HCT116 (cell line): ENCODE measurements at regions not wholly inside any gene's neighbourhood (a gene's known extent, or its start where the extent isn't known, plus 50 kb on each side); places are given as distances from the start of the nearest gene placed in this dataset.

ENCODE experiments used
- ATAC-seq: fragments of 200-7000 bp; cut with Tn5 transposase; 2 replicates; pipeline ENCODE4 v1.9.1; 2020; ENCODE audit warnings: mild to moderate bottlenecking, moderate library complexity
- BruUV-seq: library from RNA; stranded (reverse); fragments of 400-500 nt; replicated peaks from 2 replicates; lab custom pipeline; 2021; lab: Mats Ljungman, UMichigan
- CTCF ChIA-PET: fragments of 300-600 bp; sonication (Branson Sonifier 250); formaldehyde crosslinking; loops from one replicate; lab custom pipeline; 2021; ENCODE audit warnings: antibody characterized with exemption; lab: Charles Lee
- POLR2A ChIA-PET: fragments of 300-600, 350-600 bp; sonication (Branson Sonifier 250); formaldehyde crosslinking; loops from one replicate; lab custom pipeline; 2021; ENCODE audit warnings: antibody characterized with exemption; lab: Charles Lee
- RAD21 ChIA-PET, 2 experiments: fragments of 300-600 bp; sonication (Branson Sonifier 250); formaldehyde crosslinking; loops; one replicate each; lab custom pipeline; 2023; ENCODE audit warnings: low total read pairs in 2 of 2; ENCODE audit not compliant: uncharacterized antibody in 2 of 2, unreplicated experiment in 2 of 2, low non-redundant PET in 1 of 2; lab: Charles Lee
- DNase-seq: peaks from one replicate; pipeline ENCODE4 v3.0.0-alpha.2; 2010; ENCODE audit warnings: low read depth, low spot score
- H2AFZ ChIP-seq: fragments of 200-600 bp; shearing (Covaris generic), sonication (generic); 2 replicates; pipeline ENCODE4 v1.6.1; 2017; ENCODE audit warnings: low read depth, mixed run types, mixed read lengths, antibody characterized with exemption, low read length; ENCODE audit not compliant: poor library complexity, severe bottlenecking
- H3K27ac ChIP-seq: 2 replicates; pipeline ENCODE4 v1.5.1; 2012; ENCODE audit warnings: low read depth, low read length
- H3K27me3 ChIP-seq: fragments of 200-600 bp; sonication (generic); 2 replicates; pipeline ENCODE4 v1.6.1; 2016; ENCODE audit warnings: mixed run types, low read length, mixed read lengths; ENCODE audit not compliant: insufficient read depth
- H3K36me3 ChIP-seq, 2 experiments: fragments of 200-500 bp in 1 of 2; fragments of 200-600 bp in 1 of 2; sonication (Bioruptor generic) in 1 of 2; sonication (generic) in 1 of 2; 2 replicates each; pipeline versions ENCODE4 v1.5.1 to v1.6.1; 2014 to 2016; ENCODE audit warnings: low read length in 2 of 2, inconsistent platforms in 1 of 2, mixed read lengths in 1 of 2, mixed run types in 1 of 2; ENCODE audit not compliant: insufficient read depth in 2 of 2, control insufficient read depth in 1 of 2
- H3K4me1 ChIP-seq, 2 experiments: fragments of 200-600 bp in 1 of 2; sonication (generic) in 1 of 2; 2 replicates each; pipeline versions ENCODE4 v1.5.1 to v1.6.1; 2012 to 2017; ENCODE audit warnings: low read length in 2 of 2, inconsistent platforms in 1 of 2, mild to moderate bottlenecking in 1 of 2, mixed read lengths in 1 of 2, mixed run types in 1 of 2, moderate library complexity in 1 of 2; ENCODE audit not compliant: insufficient read depth in 2 of 2, control insufficient read depth in 1 of 2
- H3K4me2 ChIP-seq: fragments of 200-600 bp; sonication (generic); 2 replicates; pipeline ENCODE4 v1.6.1; 2017; ENCODE audit warnings: mixed run types, low read length, mixed read lengths
- H3K4me3 ChIP-seq, 2 experiments: fragments of 200-600 bp in 1 of 2; sonication (generic) in 1 of 2; replicated peaks in 1 of 2; 2 replicates each; pipeline ENCODE4 v1.5.1; 2011 to 2016; ENCODE audit warnings: low read length in 2 of 2, control low read depth in 1 of 2, low read depth in 1 of 2, mild to moderate bottlenecking in 1 of 2, mixed read lengths in 1 of 2, mixed run types in 1 of 2
- H3K79me2 ChIP-seq: fragments of 200-600 bp; sonication (generic); 2 replicates; pipeline ENCODE4 v1.6.1; 2017; ENCODE audit warnings: mild to moderate bottlenecking, mixed run types, low read length, moderate library complexity, mixed read lengths; ENCODE audit not compliant: insufficient read depth
- H3K9ac ChIP-seq: fragments of 200-600 bp; sonication (generic); 2 replicates; pipeline ENCODE4 v1.6.1; 2016; ENCODE audit warnings: low read length, mixed read lengths
- H3K9me2 ChIP-seq: fragments of 200-600 bp; sonication (generic), shearing (Covaris generic); 2 replicates; pipeline ENCODE4 v1.6.1; 2017; ENCODE audit warnings: mixed run types, mild to moderate bottlenecking, moderate library complexity; ENCODE audit not compliant: insufficient read depth
- H3K9me3 ChIP-seq, 2 experiments: fragments of 200-500 bp in 1 of 2; fragments of 200-600 bp in 1 of 2; sonication (Bioruptor generic) in 1 of 2; sonication (generic) in 1 of 2; 2 replicates each; pipeline ENCODE4 v1.6.1; 2014 to 2017; ENCODE audit warnings: low read length in 2 of 2, mixed read lengths in 2 of 2, inconsistent platforms in 1 of 2, low read depth in 1 of 2, mild to moderate bottlenecking in 1 of 2, mixed run types in 1 of 2, moderate library complexity in 1 of 2; ENCODE audit not compliant: control insufficient read depth in 1 of 2, insufficient read depth in 1 of 2
- H4K20me1 ChIP-seq: fragments of 200-600 bp; sonication (generic), shearing (Covaris generic); 2 replicates; pipeline ENCODE4 v1.6.1; 2017; ENCODE audit warnings: mixed run types, mild to moderate bottlenecking, moderate library complexity; ENCODE audit not compliant: insufficient read depth
- CBX3 ChIP-seq: IDR thresholded peaks from 2 replicates; pipeline ENCODE4 v1.6.1; 2012; ENCODE audit warnings: low read depth
- EGR1 ChIP-seq: IDR thresholded peaks from 2 replicates; pipeline ENCODE4 v1.6.1; 2012; ENCODE audit warnings: low read depth
- ELF1 ChIP-seq: IDR thresholded peaks from 2 replicates; pipeline ENCODE4 v1.6.1; 2012; ENCODE audit warnings: low read depth, borderline replicate concordance
- EZH2 ChIP-seq: fragments of 200-600 bp; sonication (generic); IDR thresholded peaks from 2 replicates; pipeline ENCODE4 v1.6.1; 2017; ENCODE audit warnings: antibody characterized with exemption, mixed run types
- EZH2phosphoT487 ChIP-seq: fragments of 200-600 bp; IDR thresholded peaks from 2 replicates; pipeline ENCODE4 v1.6.1; 2018; ENCODE audit warnings: antibody characterized with exemption, borderline replicate concordance
- FOSL1 ChIP-seq: IDR thresholded peaks from 2 replicates; pipeline ENCODE4 v1.6.1; 2012; ENCODE audit warnings: low read depth
- JUND ChIP-seq: IDR thresholded peaks from 2 replicates; pipeline ENCODE4 v1.6.1; 2012
- POLR2A ChIP-seq: IDR thresholded peaks from 2 replicates; pipeline ENCODE4 v1.7.0; 2011; ENCODE audit warnings: borderline replicate concordance; ENCODE audit not compliant: insufficient read depth, insufficient read length; ENCODE audit errors: extremely low read depth
- RAD21 ChIP-seq: IDR thresholded peaks from 2 replicates; pipeline ENCODE4 v1.6.1; 2012; ENCODE audit warnings: low read depth, mild to moderate bottlenecking
- SIN3A ChIP-seq: IDR thresholded peaks from 2 replicates; pipeline ENCODE4 v1.6.1; 2012; ENCODE audit warnings: low read depth
- SP1 ChIP-seq: IDR thresholded peaks from 2 replicates; pipeline ENCODE4 v1.6.1; 2012; ENCODE audit warnings: low read depth
- TCF7L2 ChIP-seq: IDR thresholded peaks from 2 replicates; pipeline ENCODE4 v1.7.0; 2011; ENCODE audit warnings: borderline replicate concordance, inconsistent platforms; ENCODE audit not compliant: insufficient read depth, insufficient read length; ENCODE audit errors: extremely low read depth
- YY1 ChIP-seq: IDR thresholded peaks from 2 replicates; pipeline ENCODE4 v1.6.1; 2011; ENCODE audit warnings: low read length, low read depth, moderate library complexity, mild to moderate bottlenecking; ENCODE audit not compliant: insufficient replicate concordance; ENCODE audit errors: extremely low read depth
- ZBTB33 ChIP-seq: IDR thresholded peaks from 2 replicates; pipeline ENCODE4 v1.6.1; 2011; ENCODE audit warnings: mild to moderate bottlenecking, low read length, moderate library complexity; ENCODE audit not compliant: insufficient replicate concordance; ENCODE audit errors: extremely low read depth
- ZFX ChIP-seq: fragments of 450-650 bp; IDR thresholded peaks from 2 replicates; pipeline ENCODE4 v1.6.1; 2017
- ZNF274 ChIP-seq: fragments of 200-500 bp; sonication (Bioruptor generic); IDR thresholded peaks from 2 replicates; pipeline ENCODE4 v1.6.1; 2014; ENCODE audit warnings: mild to moderate bottlenecking, low read depth, low read length, inconsistent platforms
- intact Hi-C: fragments of 100-400 bp; cut with micrococcal nuclease; formaldehyde crosslinking; loops from 2 replicates; pipeline ENCODE4 v1.10.0; 2022
- TF ChIP-seq, protein P1 (sequence below): IDR thresholded peaks from 2 replicates; pipeline ENCODE4 v1.6.1; 2012

GRCh38 chr18:78678318-78678695, 301.3 kb upstream of the SALL3 start:
- ChIA-PET POLR2A (no interaction called here), CTCF (no interaction called here)
- intact Hi-C loops, result no loop called here
- Histone ChIP-seq H3K4me3 (no peak overlapping the region), H3K4me2 (no peak overlapping the region), H4K20me1 (no peaks in the 10 kb centered on the region)
- DNase-seq, result no peak
- TF ChIP-seq TCF7L2 (no peak), FOSL1 (no peak), ELF1 (no peak)
- TF ChIP-seq, all 23 proteins: peak for 0
- RAD21 ChIA-PET, result no interaction called here
- no peaks in the 10 kb centered on the region for H3K4me1 ChIP-seq
- no peaks in the 10 kb centered on the region for H3K27me3 ChIP-seq
- no peak overlapping the region for H3K9ac ChIP-seq
- no peak for ATAC-seq
- no peak overlapping the region for H2AFZ ChIP-seq
- BruUV-seq, result no TSS peak
- no peaks in the 10 kb centered on the region for H3K9me3 ChIP-seq
- no peak overlapping the region for H3K27ac ChIP-seq
- no peaks in the 10 kb centered on the region for H3K36me3 ChIP-seq
- no peaks in the 10 kb centered on the region for H3K9me2 ChIP-seq
- no peaks in the 10 kb centered on the region for H3K79me2 ChIP-seq

- ChIA-PET CTCF (no interaction called here), RAD21 (no interaction called here), POLR2A (no interaction called here)
- H2AFZ ChIP-seq, result no peak overlapping the region
- DNase-seq, result no peak
- no peaks in the 10 kb centered on the region for H3K4me1 ChIP-seq
- H3K9me3 ChIP-seq, result no peaks in the 10 kb centered on the region
- intact Hi-C loops, result no loop called here
- no peak overlapping the region for H3K9ac ChIP-seq
- BruUV-seq, result no TSS peak
- 0 out of 2 replicates have a peak, but pooled peaks cover 2% of the 10 kb centered on the region for H3K27me3 ChIP-seq
- no peak overlapping the region for H3K4me2 ChIP-seq
- H3K27ac ChIP-seq, result no peak overlapping the region
- H3K9me2 ChIP-seq, result no peaks in the 10 kb centered on the region
- H4K20me1 ChIP-seq, result no peaks in the 10 kb centered on the region
- ATAC-seq, result no peak
- no peak overlapping the region for H3K4me3 ChIP-seq
- no peaks in the 10 kb centered on the region for H3K79me2 ChIP-seq
- TF ChIP-seq ZBTB33 (no peak), JUND (no peak), SP1 (no peak), ZFX (no peak), EZH2 (no peak), POLR2A (no peak), ELF1 (no peak), EGR1 (no peak), EZH2phosphoT487 (no peak), CBX3 (no peak), RAD21 (no peak), SIN3A (no peak), ZNF274 (no peak), YY1 (no peak)
- TF ChIP-seq, protein P1, sequence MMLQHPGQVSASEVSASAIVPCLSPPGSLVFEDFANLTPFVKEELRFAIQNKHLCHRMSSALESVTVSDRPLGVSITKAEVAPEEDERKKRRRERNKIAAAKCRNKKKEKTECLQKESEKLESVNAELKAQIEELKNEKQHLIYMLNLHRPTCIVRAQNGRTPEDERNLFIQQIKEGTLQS, result no peak
- H3K36me3 ChIP-seq, result no peaks in the 10 kb centered on the region
Measured at GRCh38 chr18:78679031-78679430, 300.6 kb upstream of the SALL3 start.
